ENCODE measurements at regions not wholly inside any gene's neighbourhood (a gene's known extent, or its start where the extent isn't known, plus 50 kb on each side); places are given as distances from the start of the nearest gene placed in this dataset.

- Histone ChIP-seq H3K27me3 (no peaks in the 10 kb centered on the region), H3K9me3 (peaks cover 0 to 13% of the 10 kb centered on the region in 2 donors), H3K4me3 (no peak overlapping the region), H3K27ac (no peak overlapping the region), H3K4me1 (no peaks in the 10 kb centered on the region), H3K36me3 (no peaks in the 10 kb centered on the region)
- DNase-seq (ENCODE audit: low spot score in 2 of 2): no peak
- TF ChIP-seq POLR2AphosphoS5 (IDR thresholded peaks at IDR 0.05) (no peak), POLR2A (IDR thresholded peaks at IDR 0.05) (no peak)
- TF ChIP-seq, protein P1, sequence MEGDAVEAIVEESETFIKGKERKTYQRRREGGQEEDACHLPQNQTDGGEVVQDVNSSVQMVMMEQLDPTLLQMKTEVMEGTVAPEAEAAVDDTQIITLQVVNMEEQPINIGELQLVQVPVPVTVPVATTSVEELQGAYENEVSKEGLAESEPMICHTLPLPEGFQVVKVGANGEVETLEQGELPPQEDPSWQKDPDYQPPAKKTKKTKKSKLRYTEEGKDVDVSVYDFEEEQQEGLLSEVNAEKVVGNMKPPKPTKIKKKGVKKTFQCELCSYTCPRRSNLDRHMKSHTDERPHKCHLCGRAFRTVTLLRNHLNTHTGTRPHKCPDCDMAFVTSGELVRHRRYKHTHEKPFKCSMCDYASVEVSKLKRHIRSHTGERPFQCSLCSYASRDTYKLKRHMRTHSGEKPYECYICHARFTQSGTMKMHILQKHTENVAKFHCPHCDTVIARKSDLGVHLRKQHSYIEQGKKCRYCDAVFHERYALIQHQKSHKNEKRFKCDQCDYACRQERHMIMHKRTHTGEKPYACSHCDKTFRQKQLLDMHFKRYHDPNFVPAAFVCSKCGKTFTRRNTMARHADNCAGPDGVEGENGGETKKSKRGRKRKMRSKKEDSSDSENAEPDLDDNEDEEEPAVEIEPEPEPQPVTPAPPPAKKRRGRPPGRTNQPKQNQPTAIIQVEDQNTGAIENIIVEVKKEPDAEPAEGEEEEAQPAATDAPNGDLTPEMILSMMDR (IDR thresholded peaks at IDR 0.05): no peak
- intact Hi-C loops (cut with DNase I; ENCODE audit: low total_unique reads): no loop called here
Observed at GRCh38 chr16:6616746-6617145, 715.9 kb upstream of the RBFOX1 start.

GRCh38 chr16:6615636-6616035, 717.0 kb upstream of the RBFOX1 start:
- intact Hi-C loops (cut with DNase I; ENCODE audit: low total_unique reads): no loop called here

DNA sequence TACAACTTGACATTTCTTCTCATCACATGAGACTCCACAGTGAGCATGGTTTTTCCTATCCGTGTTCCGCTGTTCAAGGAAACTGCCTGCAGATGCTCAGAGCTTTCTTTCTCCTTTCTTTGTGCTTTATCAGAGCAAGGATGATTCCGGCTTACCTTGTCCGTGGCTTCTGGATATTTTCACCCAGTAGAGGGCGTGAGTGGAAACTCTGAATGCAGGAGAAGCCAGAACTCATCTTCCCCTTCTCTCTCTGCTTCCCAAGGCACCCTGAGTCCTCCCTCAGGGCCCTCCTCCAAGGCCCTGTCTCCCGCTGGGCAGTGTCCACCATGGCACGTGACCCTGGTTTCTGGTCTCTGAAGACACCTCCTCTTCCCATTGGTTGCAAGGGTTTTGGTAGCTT, 721.1 kb upstream of the RBFOX1 start:
- Histone ChIP-seq H3K27ac (no peak overlapping the region), H3K36me3 (no peaks in the 10 kb centered on the region), H3K4me3 (no peak overlapping the region), H3K27me3 (no peaks in the 10 kb centered on the region), H3K4me1 (no peaks in the 10 kb centered on the region), H3K9me3 (no peaks in the 10 kb centered on the region)
- TF ChIP-seq, protein P1 (IDR thresholded peaks at IDR 0.05): no peak
- no peak for TF ChIP-seq POLR2A (IDR thresholded peaks at IDR 0.05)
- intact Hi-C loops (cut with DNase I; ENCODE audit: low total_unique reads): no loop called here
- DNase-seq (ENCODE audit: low spot score in 2 of 2): no peak

More at GRCh38 chr16:6615636-6616035, 717.0 kb upstream of the RBFOX1 start:
- TF ChIP-seq, protein P1 (IDR thresholded peaks at IDR 0.05): no peak
- no peak for TF ChIP-seq POLR2A (IDR thresholded peaks at IDR 0.05)
- TF ChIP-seq POLR2AphosphoS5 (IDR thresholded peaks at IDR 0.05): no peak
- no peaks in the 10 kb centered on the region for H3K4me1 ChIP-seq
- H3K27me3 ChIP-seq: no peaks in the 10 kb centered on the region
- DNase-seq (ENCODE audit: low spot score in 2 of 2): no peak
- no peaks in the 10 kb centered on the region for H3K36me3 ChIP-seq
- no peak overlapping the region for H3K27ac ChIP-seq
- no peak overlapping the region for H3K4me3 ChIP-seq
- H3K9me3 ChIP-seq: peaks cover 0 to 13% of the 10 kb centered on the region in 2 donors

DNA sequence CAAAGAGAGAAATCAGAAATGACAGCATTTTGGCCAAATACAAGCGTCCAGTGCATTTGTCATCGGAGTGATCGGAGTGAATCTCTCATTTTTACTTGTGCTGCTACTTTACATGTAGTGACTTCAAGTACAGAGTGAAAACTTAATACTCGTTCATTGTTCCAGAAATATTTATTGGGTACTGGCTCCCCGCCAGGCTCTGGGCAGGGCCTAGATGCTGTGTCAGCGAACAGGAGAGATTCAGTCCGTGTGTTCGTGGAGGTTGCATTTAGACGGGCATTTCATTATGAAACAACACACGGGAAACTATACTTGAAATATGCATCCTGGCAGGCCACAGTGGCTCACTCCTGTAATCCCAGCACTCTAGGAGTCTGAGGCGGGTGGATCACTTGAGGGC, 727.2 kb upstream of the RBFOX1 start:
- H3K36me3 ChIP-seq: no peaks in the 10 kb centered on the region
- H3K27ac ChIP-seq: no peak overlapping the region
- intact Hi-C loops (cut with DNase I; ENCODE audit: low total_unique reads): no loop called here
- no peaks in the 10 kb centered on the region for H3K4me1 ChIP-seq
- DNase-seq (ENCODE audit: low spot score in 2 of 2): no peak
- no peak overlapping the region for H3K4me3 ChIP-seq
- TF ChIP-seq POLR2A (IDR thresholded peaks at IDR 0.05) (no peak), POLR2AphosphoS5 (IDR thresholded peaks at IDR 0.05) (no peak)
- TF ChIP-seq, protein P1 (IDR thresholded peaks at IDR 0.05): no peak
- no peaks in the 10 kb centered on the region for H3K27me3 ChIP-seq
- no peaks in the 10 kb centered on the region for H3K9me3 ChIP-seq

DNA sequence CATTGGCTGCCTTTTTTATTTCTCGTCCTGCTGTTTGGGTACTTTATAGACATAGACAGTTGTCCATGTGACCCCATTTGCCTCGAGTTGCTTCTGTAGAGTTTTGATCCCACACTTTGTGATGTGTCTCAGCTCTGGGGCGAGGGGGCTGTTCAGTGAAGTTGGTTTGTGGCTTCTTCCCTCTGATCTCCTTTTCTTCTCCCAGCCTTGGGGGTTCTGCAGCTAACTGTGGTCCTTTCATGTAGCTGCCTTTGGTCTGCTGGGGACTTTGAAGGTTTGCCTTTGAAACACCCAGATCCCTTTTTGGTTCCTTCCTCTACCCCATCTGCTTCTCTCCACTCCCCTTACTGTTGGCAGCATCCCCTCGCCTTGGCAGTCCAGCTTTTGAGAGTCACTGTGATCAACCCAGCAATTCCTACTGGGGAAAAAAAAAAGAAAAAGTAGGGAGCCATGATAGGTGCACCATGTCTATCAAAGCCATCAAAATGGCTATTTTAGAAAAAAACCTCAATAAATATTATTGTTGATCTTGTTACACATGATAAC, 728.8 kb upstream of the RBFOX1 start:
- no peak for DNase-seq (ENCODE audit: low spot score in 2 of 2)
- no peak overlapping the region for H3K4me3 ChIP-seq
- H3K9me3 ChIP-seq: no peaks in the 10 kb centered on the region
- H3K27ac ChIP-seq: no peak overlapping the region
- no peak for TF ChIP-seq POLR2A (IDR thresholded peaks at IDR 0.05)
- TF ChIP-seq, protein P1 (IDR thresholded peaks at IDR 0.05): no peak
- no peak for TF ChIP-seq POLR2AphosphoS5 (IDR thresholded peaks at IDR 0.05)
- H3K4me1 ChIP-seq: no peaks in the 10 kb centered on the region
- intact Hi-C loops (cut with DNase I; ENCODE audit: low total_unique reads): no loop called here
- H3K27me3 ChIP-seq: no peaks in the 10 kb centered on the region
- H3K36me3 ChIP-seq: no peaks in the 10 kb centered on the region

All from breast epithelium (tissue), 4 donors.